Heart right ventricle (tissue), 16 donors: ENCODE measurements at regions not wholly inside any gene's neighbourhood (a gene's known extent, or its start where the extent isn't known, plus 50 kb on each side); places are given as distances from the start of the nearest gene placed in this dataset.

Experiments used
- ATAC-seq, 8 donors: fragments of 200-7000 bp; cut with Tn5 transposase; one replicate each; pipeline ENCODE4 v1.9.1; 2020; ENCODE audit warnings: mild to moderate bottlenecking in 8 of 8, moderate library complexity in 8 of 8, moderate number of reproducible peaks in 1 of 8
- DNase-seq, 2 donors: peaks; one replicate each; pipeline ENCODE4 v3.0.0-alpha.2; 2020
- H3K27ac ChIP-seq, 10 donors: fragments of 200-600 bp; sonication (generic) in 2 of 10; one replicate each; pipeline versions ENCODE4 v1.5.0 to v1.8.0; 2020 to 2022; ENCODE audit warnings: mild to moderate bottlenecking in 3 of 10
- H3K27me3 ChIP-seq, 7 donors: fragments of 200-600 bp; one replicate each; pipeline ENCODE4 v1.8.0; 2021 to 2022; ENCODE audit warnings: mild to moderate bottlenecking in 2 of 7
- H3K36me3 ChIP-seq, 9 donors: fragments of 200-600 bp; sonication (generic) in 1 of 9; one replicate each; pipeline versions ENCODE4 v1.5.0 to v1.8.0; 2020 to 2022; ENCODE audit warnings: mild to moderate bottlenecking in 2 of 9
- H3K4me1 ChIP-seq, 9 donors: fragments of 200-600 bp; sonication (generic) in 1 of 9; one replicate each; pipeline versions ENCODE4 v1.5.0 to v1.8.0; 2020 to 2022; ENCODE audit warnings: mild to moderate bottlenecking in 4 of 9
- H3K4me3 ChIP-seq, 10 donors: fragments of 200-600 bp; sonication (generic) in 2 of 10; one replicate each; pipeline versions ENCODE4 v1.5.0 to v1.8.0; 2020 to 2022; ENCODE audit warnings: mild to moderate bottlenecking in 7 of 10, moderate library complexity in 2 of 10
- H3K9me3 ChIP-seq, 11 donors: fragments of 200-600 bp in 10 of 11; sonication (generic) in 2 of 11; one replicate each; pipeline versions ENCODE4 v1.5.0 to v1.8.0; 2013 to 2022; ENCODE audit warnings: mild to moderate bottlenecking in 2 of 11, control low read depth in 1 of 11, moderate library complexity in 1 of 11
- CTCF ChIP-seq, 9 donors: fragments of 200-600 bp; sonication (generic) in 2 of 9; IDR thresholded peaks; one replicate each; pipeline versions ENCODE4 v1.5.0 to v1.8.0; 2021 to 2022; ENCODE audit warnings: antibody characterized with exemption in 9 of 9, mild to moderate bottlenecking in 5 of 9, moderate library complexity in 1 of 9
- WGBS, 2 donors: extraction: QIAGEN DNeasy Blood & Tissue Kit; methylation state at CpG; one replicate each; pipeline ENCODE4 v1.1.7; 2013; ENCODE audit warnings: inconsistent platforms in 1 of 2; 5-methylcytosine and 5-hydroxymethylcytosine counted together
- intact Hi-C, 10 donors: fragments of 100-400 bp; cut with DNase I; formaldehyde crosslinking; loops; one replicate each; pipeline versions ENCODE4 v1.11.1 to v1.14.2; 2022
- donor health status: Arrhythmogenic right ventricular cardiomyopathy.
- donor health status: ischemic (EF 13 %, LVEDD 7.1; RV severe dilation, severe dysfunction).
- donor health status: healthy with polysubstance abuse.
- donor health status: DM: no; HTN: yes; CAD: no.
- donor health status: DM: no; HTN: no; CAD: no.
- donor health status: ischemic (EF 25% LVEDD 6.9; RV normal size, moderate dysfunction).
- donor health status: ischemic (EF 25% LVEDD 5.7; RV mildly dilated, moderate dysfunction).
- donor health status: healthy.
- donor health status: DM: yes; HTN: yes; CAD: no.
- donor health status: Ischemic cardiomyopathy.
- donor health status: ischemic (EF 35%, LVEDD 5.7; RV mildly dilated, moderate dysfunction).
- donor health status: nonischemic (EF 11% LVEDD 7.7; RV severe dilation, severe dysfunction).
- donor health status: DM: yes; HTN: yes; CAD: no.
- donor health status: PGD.
- donor health status: ischemic (EF 29% LVEDD 5.4; RV normal size, mild dysfunction).
- donor health status: nonischemic (EF 23%, LVEDD 6.1; RV moderate dilation, normal function).

GRCh38 chr1:187481581-187482148 is 652.9 kb downstream of the PLA2G4A start:
- Histone ChIP-seq H3K4me1 (no peaks in the 10 kb centered on the region), H3K36me3 (no peaks in the 10 kb centered on the region), H3K27me3 (no peaks in the 10 kb centered on the region), H3K9me3 (peaks cover 0 to 3% (median 0%) of the 10 kb centered on the region in 11 donors), H3K27ac (no peak overlapping the region), H3K4me3 (no peak overlapping the region)
- no peak for ATAC-seq
- no peak for TF ChIP-seq CTCF (IDR thresholded peaks at IDR 0.05)
- DNase-seq, result no peak
- intact Hi-C loops, result no loop called here
- WGBS, 2 donors, result 42 to 54% methylated on average over 10 of the region's 10 CpGs

- 84 to 86% methylated on average over 3 of the region's 3 CpGs for WGBS, 2 donors
- Histone ChIP-seq H3K27me3 (no peaks in the 10 kb centered on the region), H3K27ac (no peak overlapping the region), H3K4me1 (no peaks in the 10 kb centered on the region), H3K36me3 (no peaks in the 10 kb centered on the region), H3K9me3 (no peaks in the 10 kb centered on the region), H3K4me3 (no peak overlapping the region)
- no peak for TF ChIP-seq CTCF (IDR thresholded peaks at IDR 0.05)
- ATAC-seq (no peak), DNase-seq (no peak)
- intact Hi-C loops, result no loop called here
Measured at GRCh38 chr1:187490266-187490665, 661.5 kb downstream of the PLA2G4A start.

GRCh38 chr1:187491082-187491720 is 662.5 kb downstream of the PLA2G4A start:
- no peak for TF ChIP-seq CTCF (IDR thresholded peaks at IDR 0.05)
- intact Hi-C loops, result no loop called here

GRCh38 chr1:187498028-187498427 is 669.3 kb downstream of the PLA2G4A start:
- H3K9me3 ChIP-seq, result no peaks in the 10 kb centered on the region
- H3K27ac ChIP-seq, result no peak overlapping the region
- TF ChIP-seq CTCF (IDR thresholded peaks at IDR 0.05), result no peak
- no peaks in the 10 kb centered on the region for H3K27me3 ChIP-seq
- no peaks in the 10 kb centered on the region for H3K36me3 ChIP-seq
- H3K4me3 ChIP-seq, result no peak overlapping the region
- 49 to 61% methylated on average over 1 of the region's 1 CpG for WGBS, 2 donors
- no peak for ATAC-seq
- H3K4me1 ChIP-seq, result no peaks in the 10 kb centered on the region
- no peak for DNase-seq
- intact Hi-C loops, result no loop called here

More at GRCh38 chr1:187491082-187491720, 662.5 kb downstream of the PLA2G4A start:
- Histone ChIP-seq H3K4me3 (no peak overlapping the region), H3K9me3 (no peaks in the 10 kb centered on the region), H3K27ac (no peak overlapping the region), H3K36me3 (no peaks in the 10 kb centered on the region), H3K27me3 (no peaks in the 10 kb centered on the region), H3K4me1 (no peaks in the 10 kb centered on the region)
- ATAC-seq (no peak), DNase-seq (no peak)
- 60 to 68% methylated on average over 5 of the region's 5 CpGs for WGBS, 2 donors
